Stomach (tissue), 4 donors: ENCODE measurements at regions not wholly inside any gene's neighbourhood (a gene's known extent, or its start where the extent isn't known, plus 50 kb on each side); places are given as distances from the start of the nearest gene placed in this dataset.

Experiments used
- EP300 ChIP-seq: sonication (generic); formaldehyde crosslinking; IDR thresholded peaks from one replicate; pipeline ENCODE4 v1.6.1; 2017; ENCODE audit warnings: antibody characterized with exemption
- POLR2A ChIP-seq, 4 donors: fragments of 450-650 bp; IDR thresholded peaks; one replicate each; pipeline ENCODE4 v1.6.1; 2016; ENCODE audit warnings: antibody characterized with exemption in 4 of 4, control low read depth in 2 of 4, mild to moderate bottlenecking in 1 of 4, moderate library complexity in 1 of 4
- POLR2AphosphoS5 ChIP-seq, 3 donors: sonication (generic); formaldehyde crosslinking; IDR thresholded peaks; one replicate each; pipeline ENCODE4 v1.6.1; 2016; ENCODE audit warnings: antibody characterized with exemption in 3 of 3
- TF ChIP-seq, protein P1 (sequence below), 7 experiments: fragments of 450-650 bp in 4 of 7; fragments of 200-600 bp in 3 of 7; sonication (generic) in 3 of 7; IDR thresholded peaks; one replicate each; pipeline ENCODE4 v1.5.1; 2016 to 2019; ENCODE audit warnings: antibody characterized with exemption in 7 of 7, control low read depth in 2 of 7, mild to moderate bottlenecking in 1 of 7

DNA sequence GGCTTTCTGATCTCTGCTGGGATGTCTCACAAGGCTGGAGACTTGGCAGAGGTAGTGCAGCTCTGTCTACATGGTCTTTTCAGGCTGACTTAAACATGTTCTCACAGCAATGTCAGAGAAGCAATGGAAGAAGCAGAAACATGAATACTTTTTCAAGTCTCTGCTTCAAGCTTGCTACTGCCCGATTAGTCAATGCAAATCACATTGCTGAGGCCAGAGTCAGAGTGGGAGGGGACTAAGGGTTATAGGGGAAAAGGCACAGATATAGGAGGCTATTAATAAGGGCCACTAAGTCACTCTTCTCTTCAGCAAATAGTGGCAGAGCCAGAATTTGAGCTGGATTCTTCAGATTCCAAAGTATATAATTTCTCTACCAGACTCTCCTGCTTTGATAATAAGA lies 390.5 kb downstream of the TMEM135 start:
- TF ChIP-seq EP300, result no peak
- TF ChIP-seq, protein P1, sequence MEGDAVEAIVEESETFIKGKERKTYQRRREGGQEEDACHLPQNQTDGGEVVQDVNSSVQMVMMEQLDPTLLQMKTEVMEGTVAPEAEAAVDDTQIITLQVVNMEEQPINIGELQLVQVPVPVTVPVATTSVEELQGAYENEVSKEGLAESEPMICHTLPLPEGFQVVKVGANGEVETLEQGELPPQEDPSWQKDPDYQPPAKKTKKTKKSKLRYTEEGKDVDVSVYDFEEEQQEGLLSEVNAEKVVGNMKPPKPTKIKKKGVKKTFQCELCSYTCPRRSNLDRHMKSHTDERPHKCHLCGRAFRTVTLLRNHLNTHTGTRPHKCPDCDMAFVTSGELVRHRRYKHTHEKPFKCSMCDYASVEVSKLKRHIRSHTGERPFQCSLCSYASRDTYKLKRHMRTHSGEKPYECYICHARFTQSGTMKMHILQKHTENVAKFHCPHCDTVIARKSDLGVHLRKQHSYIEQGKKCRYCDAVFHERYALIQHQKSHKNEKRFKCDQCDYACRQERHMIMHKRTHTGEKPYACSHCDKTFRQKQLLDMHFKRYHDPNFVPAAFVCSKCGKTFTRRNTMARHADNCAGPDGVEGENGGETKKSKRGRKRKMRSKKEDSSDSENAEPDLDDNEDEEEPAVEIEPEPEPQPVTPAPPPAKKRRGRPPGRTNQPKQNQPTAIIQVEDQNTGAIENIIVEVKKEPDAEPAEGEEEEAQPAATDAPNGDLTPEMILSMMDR (IDR thresholded peaks at IDR 0.05), result no peak
- TF ChIP-seq POLR2A (IDR thresholded peaks at IDR 0.05), result no peak
- TF ChIP-seq POLR2AphosphoS5 (IDR thresholded peaks at IDR 0.05), result no peak
